ENCODE measurements at regions not wholly inside any gene's neighbourhood (a gene's known extent, or its start where the extent isn't known, plus 50 kb on each side); places are given as distances from the start of the nearest gene placed in this dataset.
"Not testable (repeated sequence)": the region's sequence is repeated elsewhere in the genome, so short reads cannot be mapped to it uniquely, and the experiment has no call there.

DNA sequence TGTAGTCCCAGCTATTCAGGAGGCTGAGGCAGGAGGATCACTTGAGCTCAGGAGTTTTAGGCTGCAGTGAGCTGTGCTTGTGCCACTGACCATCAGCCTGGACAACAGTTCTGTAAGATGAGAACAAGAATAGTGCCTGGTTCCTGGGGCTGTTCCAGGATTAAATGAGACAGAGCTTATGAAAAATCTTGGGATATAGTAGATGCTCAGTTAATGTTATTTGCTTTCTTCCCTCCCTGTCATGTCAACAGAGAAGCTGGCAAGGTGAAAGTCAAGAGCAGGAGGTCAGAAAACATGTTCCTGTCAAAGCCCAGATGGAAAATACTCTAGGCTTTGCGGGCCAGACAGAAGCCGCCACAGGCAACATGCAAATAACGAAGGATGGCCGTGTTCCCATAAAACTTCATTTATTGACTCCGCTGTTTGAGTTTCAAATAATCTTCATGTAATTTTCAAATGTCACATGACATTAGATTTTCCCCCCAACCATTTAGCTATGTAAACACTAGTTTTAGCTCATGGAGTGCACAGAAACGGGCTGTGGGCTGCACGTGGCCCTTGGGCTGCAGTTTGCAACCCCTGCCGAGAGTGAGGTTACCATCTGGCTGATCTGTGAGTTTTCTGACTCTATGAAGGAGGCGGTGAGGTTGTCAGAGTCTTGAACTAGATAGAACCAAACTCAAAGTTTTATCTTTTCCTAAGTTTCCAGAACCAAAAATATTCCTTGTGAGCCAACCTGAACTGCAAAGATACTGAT, 63.4 kb upstream of the PMEPA1 start:
- no peak for DNase-seq (ENCODE audit: low spot score)
- peak overlapping the region; percentile 39 for H3K4me3 Mint-ChIP-seq (ENCODE audit: unreplicated experiment)
- peak overlapping the region; percentile 83 for H3K27ac Mint-ChIP-seq (ENCODE audit: unreplicated experiment)
- peaks cover 51% of the 10 kb centered on the region for H3K4me1 Mint-ChIP-seq (ENCODE audit: low read depth)
- H3K9me3 Mint-ChIP-seq (ENCODE audit: low read depth), result peaks cover 4% of the 10 kb centered on the region
- no peaks in the 10 kb centered on the region for H3K36me3 Mint-ChIP-seq (ENCODE audit: low read depth)
- H3K27me3 Mint-ChIP-seq (ENCODE audit: low read depth), result no peaks in the 10 kb centered on the region
- TF ChIP-seq, protein P1, sequence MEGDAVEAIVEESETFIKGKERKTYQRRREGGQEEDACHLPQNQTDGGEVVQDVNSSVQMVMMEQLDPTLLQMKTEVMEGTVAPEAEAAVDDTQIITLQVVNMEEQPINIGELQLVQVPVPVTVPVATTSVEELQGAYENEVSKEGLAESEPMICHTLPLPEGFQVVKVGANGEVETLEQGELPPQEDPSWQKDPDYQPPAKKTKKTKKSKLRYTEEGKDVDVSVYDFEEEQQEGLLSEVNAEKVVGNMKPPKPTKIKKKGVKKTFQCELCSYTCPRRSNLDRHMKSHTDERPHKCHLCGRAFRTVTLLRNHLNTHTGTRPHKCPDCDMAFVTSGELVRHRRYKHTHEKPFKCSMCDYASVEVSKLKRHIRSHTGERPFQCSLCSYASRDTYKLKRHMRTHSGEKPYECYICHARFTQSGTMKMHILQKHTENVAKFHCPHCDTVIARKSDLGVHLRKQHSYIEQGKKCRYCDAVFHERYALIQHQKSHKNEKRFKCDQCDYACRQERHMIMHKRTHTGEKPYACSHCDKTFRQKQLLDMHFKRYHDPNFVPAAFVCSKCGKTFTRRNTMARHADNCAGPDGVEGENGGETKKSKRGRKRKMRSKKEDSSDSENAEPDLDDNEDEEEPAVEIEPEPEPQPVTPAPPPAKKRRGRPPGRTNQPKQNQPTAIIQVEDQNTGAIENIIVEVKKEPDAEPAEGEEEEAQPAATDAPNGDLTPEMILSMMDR (IDR thresholded peaks at IDR 0.05), result no peak

DNA sequence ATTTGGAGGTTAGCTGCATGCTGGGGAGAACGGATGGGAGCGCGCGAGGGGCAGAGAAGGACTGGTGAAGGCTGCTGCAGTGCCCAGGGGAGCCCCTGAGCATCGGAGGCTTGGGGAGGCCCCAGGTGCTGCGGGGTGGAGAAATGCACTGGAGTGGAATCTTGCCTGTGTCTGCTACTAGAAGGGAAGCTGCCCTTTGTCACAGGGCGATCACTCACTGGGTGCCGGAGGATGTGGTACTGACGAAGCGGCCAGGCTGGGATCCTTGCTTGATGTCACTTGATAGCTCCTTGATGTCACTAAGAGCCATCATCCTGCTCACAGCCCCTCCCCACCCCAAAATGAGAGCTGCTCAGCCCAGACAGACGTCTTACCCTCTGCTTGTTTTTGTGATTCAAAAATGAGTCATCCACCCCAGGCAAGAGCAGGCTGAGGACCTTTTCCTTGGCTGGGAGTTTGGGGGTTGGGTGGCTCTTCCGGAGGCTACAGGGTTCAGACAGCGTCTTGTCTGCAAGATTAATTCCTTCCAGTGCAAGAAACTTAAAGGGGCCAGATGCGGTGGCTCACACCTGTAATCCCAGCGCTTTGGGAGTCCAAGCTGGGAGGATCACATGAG, 62.6 kb upstream of the PMEPA1 start:
- peaks cover 4% of the 10 kb centered on the region for H3K9me3 Mint-ChIP-seq (ENCODE audit: low read depth)
- peak; percentile 92 for DNase-seq (ENCODE audit: low spot score)
- H3K36me3 Mint-ChIP-seq (ENCODE audit: low read depth), result no peaks in the 10 kb centered on the region
- H3K4me1 Mint-ChIP-seq (ENCODE audit: low read depth), result peaks cover 59% of the 10 kb centered on the region
- H3K4me3 Mint-ChIP-seq (ENCODE audit: unreplicated experiment), result peak overlapping the region; percentile 39
- TF ChIP-seq, protein P1 (IDR thresholded peaks at IDR 0.05), result no peak
- H3K27me3 Mint-ChIP-seq (ENCODE audit: low read depth), result no peaks in the 10 kb centered on the region
- peak overlapping the region; percentile 83 for H3K27ac Mint-ChIP-seq (ENCODE audit: unreplicated experiment)

DNA sequence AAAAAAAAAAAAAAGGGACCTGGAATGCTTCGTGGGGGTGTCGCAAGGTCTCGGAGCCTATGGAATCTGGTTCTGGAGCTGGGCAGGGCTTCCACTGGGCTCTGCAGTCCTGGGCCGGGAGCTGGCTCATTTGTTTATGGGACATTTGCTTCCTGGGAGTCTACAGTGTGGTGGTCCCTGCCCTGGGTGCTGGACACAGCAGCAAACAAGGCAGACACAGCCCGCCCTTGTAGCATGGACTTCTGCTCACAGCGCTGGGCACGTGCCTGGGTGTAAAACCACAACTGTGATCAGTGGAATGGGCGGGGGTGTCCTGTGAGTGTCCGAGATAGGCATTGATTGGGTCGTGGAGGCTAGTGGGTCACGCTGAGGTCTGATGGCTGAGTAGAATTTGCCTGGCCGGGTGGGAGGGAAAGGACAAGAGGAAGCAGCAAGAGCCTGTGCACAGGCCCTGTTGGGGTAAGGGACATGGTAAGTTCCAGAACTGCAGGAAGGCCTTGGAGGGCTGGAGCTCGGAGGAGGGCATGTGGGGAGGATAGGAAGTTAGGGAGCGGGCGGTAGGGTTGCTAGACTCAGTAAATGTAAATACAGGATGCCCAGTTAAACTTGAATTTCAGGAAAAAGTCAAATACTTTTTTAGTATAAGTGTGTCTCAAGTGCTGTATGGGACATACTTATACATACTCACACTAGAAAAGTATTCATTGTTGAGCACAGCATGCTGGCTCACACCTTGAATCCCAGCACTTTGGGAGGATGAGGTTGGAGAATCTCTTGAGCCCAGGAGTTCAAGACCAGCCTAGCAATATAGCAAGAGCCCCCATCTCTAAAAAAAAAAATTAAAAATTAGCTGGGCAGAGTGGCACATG, 61.3 kb upstream of the PMEPA1 start:
- H3K9me3 Mint-ChIP-seq (ENCODE audit: low read depth), result peaks cover 6% of the 10 kb centered on the region
- TF ChIP-seq, protein P1 (IDR thresholded peaks at IDR 0.05), result no peak
- H3K4me1 Mint-ChIP-seq (ENCODE audit: low read depth), result peaks cover 57% of the 10 kb centered on the region
- DNase-seq (ENCODE audit: low spot score), result peak; percentile 83
- H3K27me3 Mint-ChIP-seq (ENCODE audit: low read depth), result no peaks in the 10 kb centered on the region
- H3K4me3 Mint-ChIP-seq (ENCODE audit: unreplicated experiment), result no peak overlapping the region
- H3K36me3 Mint-ChIP-seq (ENCODE audit: low read depth), result peaks cover 1% of the 10 kb centered on the region
- peak overlapping the region; percentile 87 for H3K27ac Mint-ChIP-seq (ENCODE audit: unreplicated experiment)

DNA sequence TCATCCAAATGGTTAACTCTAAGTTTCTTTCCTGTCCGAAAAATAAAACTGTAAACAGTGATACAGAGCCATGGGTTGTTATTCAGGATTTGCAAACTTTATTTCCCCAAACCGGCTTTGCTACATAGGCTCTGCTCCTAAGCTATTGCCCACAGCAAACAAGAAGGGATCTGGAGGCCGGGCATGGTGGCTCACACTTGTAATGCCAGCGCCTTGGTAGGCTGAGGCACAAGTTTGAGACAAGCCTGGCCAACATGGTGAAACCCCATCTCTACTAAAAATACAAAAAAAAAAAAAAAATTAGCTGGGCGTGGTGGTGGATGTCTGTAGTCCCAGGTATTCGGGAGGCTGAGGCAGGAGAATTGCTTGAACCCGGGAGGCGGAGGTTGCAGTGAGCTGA, 60.6 kb upstream of the PMEPA1 start:
- H3K4me1 Mint-ChIP-seq (ENCODE audit: low read depth), result peaks cover 57% of the 10 kb centered on the region
- H3K36me3 Mint-ChIP-seq (ENCODE audit: low read depth); H3K27ac Mint-ChIP-seq (ENCODE audit: unreplicated experiment); H3K4me3 Mint-ChIP-seq (ENCODE audit: unreplicated experiment); H3K9me3 Mint-ChIP-seq (ENCODE audit: low read depth); H3K27me3 Mint-ChIP-seq (ENCODE audit: low read depth); DNase-seq (ENCODE audit: low spot score): not testable (repeated sequence)

DNA sequence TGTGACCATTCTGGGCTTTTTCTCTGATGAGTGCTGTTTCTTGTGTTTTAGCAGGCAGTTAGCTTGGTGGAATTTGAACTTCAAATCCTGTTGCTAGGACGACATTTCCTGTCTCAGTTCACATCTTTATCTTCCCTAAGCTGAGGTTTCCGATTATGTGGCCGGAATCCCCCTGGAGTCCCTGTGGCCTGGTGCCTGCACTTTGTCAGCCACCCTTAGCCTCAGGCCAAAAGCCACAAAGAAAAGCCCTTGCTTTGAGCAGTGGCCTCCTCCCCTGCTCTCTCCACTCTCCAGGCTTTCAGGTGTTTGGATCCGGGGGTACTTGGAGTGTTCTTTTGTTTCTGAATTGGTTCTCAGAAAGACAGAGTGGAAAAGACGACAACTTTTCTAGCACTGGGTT, 59.9 kb upstream of the PMEPA1 start:
- H3K36me3 Mint-ChIP-seq (ENCODE audit: low read depth), result peaks cover 2% of the 10 kb centered on the region
- no peak for DNase-seq (ENCODE audit: low spot score)

More for the DNA sequence above, 59.9 kb upstream of the PMEPA1 start:
- peaks cover 7% of the 10 kb centered on the region for H3K9me3 Mint-ChIP-seq (ENCODE audit: low read depth)
- peak overlapping the region; percentile 17 for H3K27ac Mint-ChIP-seq (ENCODE audit: unreplicated experiment)
- H3K4me1 Mint-ChIP-seq (ENCODE audit: low read depth), result peaks cover 62% of the 10 kb centered on the region
- TF ChIP-seq, protein P1 (IDR thresholded peaks at IDR 0.05), result no peak
- no peak overlapping the region for H3K4me3 Mint-ChIP-seq (ENCODE audit: unreplicated experiment)
- H3K27me3 Mint-ChIP-seq (ENCODE audit: low read depth), result no peaks in the 10 kb centered on the region

Data from chondrocyte (in vitro differentiated cells).